KMS-11 (cell line): ENCODE measurements at regions not wholly inside any gene's neighbourhood (a gene's known extent, or its start where the extent isn't known, plus 50 kb on each side); places are given as distances from the start of the nearest gene placed in this dataset.

Experiments used
- H2AFZ ChIP-seq: fragments of 200-600 bp; sonication (generic); 2 replicates; pipeline ENCODE4 v1.6.1; 2016; ENCODE audit warnings: antibody characterized with exemption, mixed run types, low read depth
- H3K27ac ChIP-seq: fragments of 200-600 bp; sonication (generic); 2 replicates; pipeline ENCODE4 v1.6.1; 2016; ENCODE audit warnings: mild to moderate bottlenecking, mixed run types
- H3K27me3 ChIP-seq: fragments of 200-600 bp; sonication (generic); 2 replicates; pipeline ENCODE4 v1.6.1; 2017; ENCODE audit warnings: mild to moderate bottlenecking, low read depth, mixed run types, moderate library complexity; ENCODE audit not compliant: insufficient read depth
- H3K36me3 ChIP-seq: fragments of 200-600 bp; sonication (generic); 2 replicates; pipeline ENCODE4 v1.6.1; 2017; ENCODE audit warnings: mild to moderate bottlenecking, mixed run types; ENCODE audit not compliant: insufficient read depth
- H3K4me1 ChIP-seq: fragments of 200-600 bp; sonication (generic); 2 replicates; pipeline ENCODE4 v1.6.1; 2016; ENCODE audit warnings: mild to moderate bottlenecking, low read depth, mixed run types; ENCODE audit not compliant: poor library complexity, severe bottlenecking
- H3K4me2 ChIP-seq: fragments of 200-600 bp; sonication (generic); 2 replicates; pipeline ENCODE4 v1.7.0; 2016; ENCODE audit warnings: mild to moderate bottlenecking, mixed run types
- H3K4me3 ChIP-seq: fragments of 200-600 bp; sonication (generic); IDR thresholded peaks from 2 replicates; pipeline ENCODE4 v1.6.1; 2017; ENCODE audit warnings: low read depth, low read length, mixed read lengths; ENCODE audit not compliant: insufficient read depth
- H3K79me2 ChIP-seq: fragments of 200-600 bp; sonication (generic); 2 replicates; pipeline ENCODE4 v1.6.1; 2016; ENCODE audit warnings: low read depth, mixed run types; ENCODE audit not compliant: insufficient read depth
- H3K9ac ChIP-seq: fragments of 200-600 bp; sonication (generic); 2 replicates; pipeline ENCODE4 v1.6.1; 2016; ENCODE audit warnings: mild to moderate bottlenecking, mixed run types
- H4K20me1 ChIP-seq: fragments of 200-600 bp; sonication (generic); 2 replicates; pipeline ENCODE4 v1.6.1; 2016; ENCODE audit warnings: mild to moderate bottlenecking, mixed run types; ENCODE audit not compliant: insufficient read depth
- CTCF ChIP-seq: fragments of 200-600 bp; sonication (generic); conservative IDR thresholded peaks from 2 replicates; pipeline ENCODE4 v1.6.1; 2017; ENCODE audit warnings: low read depth, mild to moderate bottlenecking, antibody characterized with exemption, low read length, moderate library complexity, mixed read lengths

GRCh38 chr1:99535470-99536164 lies 110.3 kb upstream of the PALMD start:
- no peaks in the 10 kb centered on the region for H3K79me2 ChIP-seq
- H3K27me3 ChIP-seq, result no peaks in the 10 kb centered on the region
- H3K36me3 ChIP-seq, result no peaks in the 10 kb centered on the region
- H4K20me1 ChIP-seq, result no peaks in the 10 kb centered on the region
- H3K4me2 ChIP-seq, result no peak overlapping the region
- H2AFZ ChIP-seq, result no peak overlapping the region
- no peaks in the 10 kb centered on the region for H3K4me1 ChIP-seq
- H3K9ac ChIP-seq, result no peak overlapping the region
- H3K4me3 ChIP-seq, result no peak overlapping the region
- H3K27ac ChIP-seq, result no peak overlapping the region
- TF ChIP-seq CTCF, result no peak

- no peaks in the 10 kb centered on the region for H3K27me3 ChIP-seq
- no peak overlapping the region for H3K27ac ChIP-seq
- no peak overlapping the region for H3K4me2 ChIP-seq
- no peak overlapping the region for H3K4me3 ChIP-seq
- H4K20me1 ChIP-seq, result no peaks in the 10 kb centered on the region
- no peaks in the 10 kb centered on the region for H3K4me1 ChIP-seq
- TF ChIP-seq CTCF, result no peak
- no peaks in the 10 kb centered on the region for H3K36me3 ChIP-seq
- no peaks in the 10 kb centered on the region for H3K79me2 ChIP-seq
- no peak overlapping the region for H2AFZ ChIP-seq
- H3K9ac ChIP-seq, result no peak overlapping the region
Observed at GRCh38 chr1:99537886-99538617, 107.9 kb upstream of the PALMD start.

GRCh38 chr1:99538618-99538956 lies 107.3 kb upstream of the PALMD start:
- no peaks in the 10 kb centered on the region for H4K20me1 ChIP-seq
- no peaks in the 10 kb centered on the region for H3K79me2 ChIP-seq
- H3K27me3 ChIP-seq, result no peaks in the 10 kb centered on the region
- no peaks in the 10 kb centered on the region for H3K4me1 ChIP-seq
- no peak overlapping the region for H3K4me3 ChIP-seq
- no peak overlapping the region for H2AFZ ChIP-seq
- H3K36me3 ChIP-seq, result no peaks in the 10 kb centered on the region
- no peak for TF ChIP-seq CTCF
- H3K4me2 ChIP-seq, result no peak overlapping the region
- no peak overlapping the region for H3K27ac ChIP-seq
- no peak overlapping the region for H3K9ac ChIP-seq

GRCh38 chr1:99539131-99539530 lies 106.8 kb upstream of the PALMD start:
- no peaks in the 10 kb centered on the region for H3K4me1 ChIP-seq
- no peak overlapping the region for H3K4me2 ChIP-seq
- no peak overlapping the region for H2AFZ ChIP-seq
- no peak overlapping the region for H3K9ac ChIP-seq
- no peaks in the 10 kb centered on the region for H3K36me3 ChIP-seq
- no peaks in the 10 kb centered on the region for H4K20me1 ChIP-seq
- no peak overlapping the region for H3K4me3 ChIP-seq
- H3K27ac ChIP-seq, result no peak overlapping the region
- no peaks in the 10 kb centered on the region for H3K79me2 ChIP-seq
- no peak for TF ChIP-seq CTCF
- H3K27me3 ChIP-seq, result no peaks in the 10 kb centered on the region
